ENCODE measurements at regions not wholly inside any gene's neighbourhood (a gene's known extent, or its start where the extent isn't known, plus 50 kb on each side); places are given as distances from the start of the nearest gene placed in this dataset.

DNA sequence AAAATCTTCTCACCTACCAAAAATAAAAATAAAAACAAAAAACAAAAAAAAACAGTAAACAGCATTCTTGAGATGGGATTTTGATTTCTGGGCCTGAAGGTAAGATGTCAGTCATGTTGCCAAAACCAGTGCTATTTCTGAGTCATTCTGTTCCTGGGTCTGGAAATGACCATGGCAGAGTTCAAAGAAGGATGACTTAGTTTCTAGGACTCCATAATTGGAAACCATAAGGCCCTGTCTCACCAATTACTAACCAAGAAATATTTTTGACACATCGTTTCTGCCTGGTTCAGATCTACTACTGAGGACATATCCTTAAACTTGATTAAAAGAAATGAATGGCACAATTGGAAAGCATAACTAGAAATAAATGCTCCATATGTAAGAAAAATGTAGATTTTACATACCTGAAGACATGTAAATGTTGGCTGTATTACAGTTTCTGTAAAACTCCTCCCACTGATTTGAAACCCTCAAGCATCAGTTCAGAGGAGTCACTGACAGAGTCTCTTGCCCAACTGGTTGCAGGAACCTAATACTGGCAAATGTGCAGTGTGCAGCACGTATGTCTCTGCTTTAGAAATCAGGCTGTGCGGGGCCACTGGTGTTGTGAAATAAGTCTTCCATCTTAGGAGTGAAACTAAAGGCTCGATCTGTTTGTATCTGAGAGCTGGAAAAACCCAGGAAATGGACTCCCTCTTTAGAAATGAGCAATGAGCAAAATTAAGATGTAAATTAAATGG, 84.8 kb upstream of the EGR2 start:
- no peaks in the 10 kb centered on the region for H3K9me3 ChIP-seq (ENCODE audit: low read length)
- POLR2A ChIA-PET, result no interaction called here
- intact Hi-C loops (cut with micrococcal nuclease; ENCODE audit: unreplicated experiment) (no loop called here), in situ Hi-C loops (cut with HindIII; ENCODE audit: extremely low pct_ligation_motif_present, low pct_unique_long_range_greater_than_20kb) (no loop called here)
- DNase-seq (ENCODE audit: low spot score), result no peak
- no peaks in the 10 kb centered on the region for H3K36me3 ChIP-seq (replicated peaks in 1 of 2; ENCODE audit: control insufficient read depth in 1 of 2, insufficient read depth in 2 of 2, low read length in 2 of 2)
- BruUV-seq (replicated peaks), result no TSS peak
- CTCF ChIA-PET (ENCODE audit: low intra/inter-chr PET ratio, low total read pairs), result no interaction called here
- no peak overlapping the region for H3K4me2 ChIP-seq (ENCODE audit: low read depth, low read length)
- no peaks in the 10 kb centered on the region for H3K27me3 ChIP-seq (ENCODE audit: control insufficient read depth in 1 of 2, insufficient read depth in 2 of 2, low read length in 2 of 2)
- no peak for FAIRE-seq
- no peak overlapping the region for H3K27ac ChIP-seq (ENCODE audit: extremely low read length, insufficient read depth, low read length)
- 18% methylated on average over 4 of the region's 4 CpGs for WGBS (ENCODE audit: low lambda C conversion rate)
- no peak overlapping the region for H3K9ac ChIP-seq (ENCODE audit: insufficient read depth, low read depth, low read length)
- H3K4me1 ChIP-seq (ENCODE audit: insufficient read depth, low read length), result no peaks in the 10 kb centered on the region
- ATAC-seq, result no peak
- no peak overlapping the region for H3K4me3 ChIP-seq (replicated peaks in 1 of 3; ENCODE audit: insufficient read depth in 1 of 3, low read depth in 2 of 3, low read length in 3 of 3)
- H2AFZ ChIP-seq (ENCODE audit: low read length), result no peak overlapping the region
- H4K20me1 ChIP-seq (ENCODE audit: insufficient read depth, low read length), result no peaks in the 10 kb centered on the region
- TF ChIP-seq ZNF644 (CRISPR knock-in tag; IDR thresholded peaks at IDR 0.05; ENCODE audit: low read depth), result no peak
- TF ChIP-seq, protein P1, sequence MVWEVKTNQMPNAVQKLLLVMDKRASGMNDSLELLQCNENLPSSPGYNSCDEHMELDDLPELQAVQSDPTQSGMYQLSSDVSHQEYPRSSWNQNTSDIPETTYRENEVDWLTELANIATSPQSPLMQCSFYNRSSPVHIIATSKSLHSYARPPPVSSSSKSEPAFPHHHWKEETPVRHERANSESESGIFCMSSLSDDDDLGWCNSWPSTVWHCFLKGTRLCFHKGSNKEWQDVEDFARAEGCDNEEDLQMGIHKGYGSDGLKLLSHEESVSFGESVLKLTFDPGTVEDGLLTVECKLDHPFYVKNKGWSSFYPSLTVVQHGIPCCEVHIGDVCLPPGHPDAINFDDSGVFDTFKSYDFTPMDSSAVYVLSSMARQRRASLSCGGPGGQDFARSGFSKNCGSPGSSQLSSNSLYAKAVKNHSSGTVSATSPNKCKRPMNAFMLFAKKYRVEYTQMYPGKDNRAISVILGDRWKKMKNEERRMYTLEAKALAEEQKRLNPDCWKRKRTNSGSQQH (CRISPR knock-in tag; IDR thresholded peaks at IDR 0.05; ENCODE audit: low read depth), result no peak
- no peak for TF ChIP-seq ZNF354B (CRISPR knock-in tag; IDR thresholded peaks at IDR 0.05)
- TF ChIP-seq ZNF749 (CRISPR knock-in tag; IDR thresholded peaks at IDR 0.05; ENCODE audit: borderline replicate concordance), result no peak
- TF ChIP-seq, protein P2, sequence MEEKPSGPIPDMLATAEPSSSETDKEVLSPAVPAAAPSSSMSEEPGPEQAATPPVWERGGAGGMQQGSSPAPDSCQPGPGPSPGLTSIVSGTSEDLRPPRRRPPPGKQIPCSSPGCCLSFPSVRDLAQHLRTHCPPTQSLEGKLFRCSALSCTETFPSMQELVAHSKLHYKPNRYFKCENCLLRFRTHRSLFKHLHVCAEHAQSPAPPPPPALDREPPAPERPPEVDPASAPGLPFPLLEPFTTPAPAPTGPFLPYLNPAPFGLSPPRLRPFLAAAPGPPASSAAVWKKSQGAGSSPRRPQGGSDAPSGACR (CRISPR knock-in tag; IDR thresholded peaks at IDR 0.05), result no peak
- no peak for TF ChIP-seq GMEB2 (CRISPR knock-in tag; IDR thresholded peaks at IDR 0.05; ENCODE audit: low read depth)
- no peak for TF ChIP-seq MTF2 (CRISPR knock-in tag; IDR thresholded peaks at IDR 0.05; ENCODE audit: borderline replicate concordance)
- no peak for TF ChIP-seq YEATS2 (CRISPR knock-in tag; IDR thresholded peaks at IDR 0.05; ENCODE audit: borderline replicate concordance)
- TF ChIP-seq NR3C1 (CRISPR knock-in tag; IDR thresholded peaks at IDR 0.05), result no peak
- H3K79me2 ChIP-seq (ENCODE audit: insufficient read depth, low read length), result no peaks in the 10 kb centered on the region
